Trophoblast cell (in vitro differentiated cells and primary cell): ENCODE measurements at regions not wholly inside any gene's neighbourhood (a gene's known extent, or its start where the extent isn't known, plus 50 kb on each side); places are given as distances from the start of the nearest gene placed in this dataset.
"Not testable (repeated sequence)": the region's sequence is repeated elsewhere in the genome, so short reads cannot be mapped to it uniquely, and the experiment has no call there.

ENCODE experiments used
- DNase-seq, 2 donors: peaks; one replicate each; pipeline ENCODE4 v3.0.0-alpha.2; 2016
- H2AFZ ChIP-seq: 2 replicates; pipeline ENCODE4 v1.6.1; 2013; ENCODE audit warnings: low read length, moderate library complexity, mild to moderate bottlenecking; ENCODE audit not compliant: insufficient read depth, poor library complexity
- H2AK5ac ChIP-seq: 2 replicates; pipeline ENCODE4 v1.6.1; 2013; ENCODE audit warnings: mild to moderate bottlenecking, low read length
- H2BK120ac ChIP-seq: 2 replicates; pipeline ENCODE4 v1.6.1; 2013; ENCODE audit warnings: low read length, mild to moderate bottlenecking, moderate library complexity; ENCODE audit not compliant: insufficient read depth, poor library complexity
- H2BK12ac ChIP-seq: 2 replicates; pipeline ENCODE4 v1.6.1; 2013; ENCODE audit warnings: mild to moderate bottlenecking, low read length, moderate library complexity
- H2BK5ac ChIP-seq: 2 replicates; pipeline ENCODE4 v1.6.1; 2013; ENCODE audit warnings: low read length, low read depth, moderate library complexity, mild to moderate bottlenecking; ENCODE audit not compliant: poor library complexity
- H3K14ac ChIP-seq: 2 replicates; pipeline ENCODE4 v1.6.1; 2013; ENCODE audit warnings: mild to moderate bottlenecking, low read length
- H3K18ac ChIP-seq: 2 replicates; pipeline ENCODE4 v1.6.1; 2013; ENCODE audit warnings: mild to moderate bottlenecking, low read length
- H3K23ac ChIP-seq: 2 replicates; pipeline ENCODE4 v1.6.1; 2013; ENCODE audit warnings: low read length
- H3K27ac ChIP-seq: 2 replicates; pipeline ENCODE4 v1.5.1; 2013; ENCODE audit warnings: low read depth, mild to moderate bottlenecking, inconsistent platforms, low read length, moderate library complexity
- H3K27me3 ChIP-seq: 2 replicates; pipeline ENCODE4 v1.6.1; 2013; ENCODE audit warnings: inconsistent platforms, mild to moderate bottlenecking, low read length, moderate library complexity; ENCODE audit not compliant: insufficient read depth
- H3K36me3 ChIP-seq, 2 experiments: 1 replicate in 1 of 2; 2 replicates in 1 of 2; pipeline ENCODE4 v1.6.1; 2013; ENCODE audit warnings: low read length in 2 of 2, mild to moderate bottlenecking in 2 of 2, moderate library complexity in 1 of 2; ENCODE audit not compliant: insufficient read depth in 2 of 2, control insufficient read depth in 1 of 2
- H3K4ac ChIP-seq: 2 replicates; pipeline ENCODE4 v1.6.1; 2013; ENCODE audit warnings: low read depth, mild to moderate bottlenecking, low read length, moderate library complexity
- H3K4me1 ChIP-seq, 2 experiments: 1 replicate in 1 of 2; 2 replicates in 1 of 2; pipeline ENCODE4 v1.6.1; 2013; ENCODE audit warnings: low read length in 2 of 2, mild to moderate bottlenecking in 2 of 2, moderate library complexity in 1 of 2; ENCODE audit not compliant: insufficient read depth in 2 of 2, control insufficient read depth in 1 of 2
- H3K4me2 ChIP-seq: 2 replicates; pipeline ENCODE4 v1.6.1; 2013; ENCODE audit warnings: inconsistent platforms, mild to moderate bottlenecking, low read length, moderate library complexity
- H3K4me3 ChIP-seq: 2 replicates; pipeline ENCODE4 v1.5.1; 2013; ENCODE audit warnings: mild to moderate bottlenecking, low read depth, low read length, inconsistent platforms
- H3K79me1 ChIP-seq: one replicate; pipeline ENCODE4 v1.6.1; 2013; ENCODE audit warnings: low read length
- H3K79me2 ChIP-seq: 2 replicates; pipeline ENCODE4 v1.6.1; 2013; ENCODE audit warnings: low read length, mild to moderate bottlenecking; ENCODE audit not compliant: control insufficient read depth, insufficient read depth, poor library complexity
- H3K9ac ChIP-seq: 2 replicates; pipeline ENCODE4 v1.6.1; 2013; ENCODE audit warnings: mild to moderate bottlenecking, low read length
- H3K9me3 ChIP-seq: 2 replicates; pipeline ENCODE4 v1.6.1; 2013; ENCODE audit warnings: low read depth, mild to moderate bottlenecking, control low read depth, inconsistent platforms, low read length; ENCODE audit not compliant: insufficient read depth
- H4K12ac ChIP-seq: 2 replicates; pipeline ENCODE4 v1.6.1; 2013; ENCODE audit warnings: low read depth, mild to moderate bottlenecking, low read length, moderate library complexity
- H4K8ac ChIP-seq: 2 replicates; pipeline ENCODE4 v1.6.1; 2013; ENCODE audit warnings: low read depth, mild to moderate bottlenecking, low read length, moderate library complexity
- H4K91ac ChIP-seq: one replicate; pipeline ENCODE4 v1.6.1; 2013; ENCODE audit warnings: low read depth, mild to moderate bottlenecking, low read length, moderate library complexity
- WGBS: extraction: QIAGEN DNeasy Blood & Tissue Kit; methylation state at CpG from one replicate; pipeline ENCODE4 v1.1.7; 2013; ENCODE audit warnings: missing lambda C conversion rate; ENCODE audit not compliant: insufficient read length, insufficient coverage; ENCODE audit errors: extremely low coverage; 5-methylcytosine and 5-hydroxymethylcytosine counted together

DNA sequence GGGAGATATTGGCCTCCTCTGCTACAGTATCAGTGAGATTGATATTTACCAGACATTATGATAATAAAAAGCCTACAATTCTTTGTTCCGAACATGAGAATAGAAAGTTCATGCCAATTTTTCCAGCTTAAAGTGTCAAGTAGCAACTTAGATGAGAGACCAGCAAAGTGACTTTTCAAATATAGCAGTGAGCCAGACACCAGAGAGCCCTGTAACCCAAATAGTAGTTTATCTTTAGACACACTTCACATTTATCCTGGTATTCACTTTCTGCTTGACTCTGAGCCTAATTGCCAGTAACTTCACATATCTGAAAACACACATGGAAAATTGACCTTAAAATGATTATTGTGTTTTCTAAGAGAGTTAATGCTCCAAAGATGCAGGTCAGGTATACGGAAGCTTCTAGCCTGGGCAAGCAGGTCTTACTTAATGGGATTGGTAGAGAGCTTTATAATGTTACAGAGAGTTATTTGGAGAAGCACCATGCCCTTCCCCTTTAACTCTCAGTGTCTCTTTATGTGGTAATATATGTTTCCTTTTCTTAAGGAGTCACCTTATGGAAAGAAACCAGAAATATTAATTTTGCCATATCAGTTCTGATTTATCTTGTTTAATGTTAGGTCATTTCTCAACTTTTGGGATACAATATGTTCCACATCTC lies 852.3 kb upstream of the CHORDC1 start:
- H3K9ac ChIP-seq: no peak overlapping the region
- no peaks in the 10 kb centered on the region for H3K79me1 ChIP-seq
- no peak overlapping the region for H4K12ac ChIP-seq
- no peak overlapping the region for H4K8ac ChIP-seq
- H2BK12ac ChIP-seq: no peak overlapping the region
- H3K23ac ChIP-seq: no peak overlapping the region
- H3K4me3 ChIP-seq: no peak overlapping the region
- no peak overlapping the region for H2BK5ac ChIP-seq
- no peak for DNase-seq
- H2BK120ac ChIP-seq: no peak overlapping the region
- no peaks in the 10 kb centered on the region for H3K36me3 ChIP-seq
- no peak overlapping the region for H4K91ac ChIP-seq
- H3K4ac ChIP-seq: no peak overlapping the region
- no peaks in the 10 kb centered on the region for H3K79me2 ChIP-seq
- WGBS: no CpG with 5 or more reads among the region's 2 CpGs
- H2AFZ ChIP-seq: no peak overlapping the region
- no peak overlapping the region for H3K4me2 ChIP-seq
- no peaks in the 10 kb centered on the region for H3K4me1 ChIP-seq
- no peak overlapping the region for H3K27ac ChIP-seq
- H2AK5ac ChIP-seq: no peak overlapping the region
- H3K14ac ChIP-seq: no peak overlapping the region
- H3K18ac ChIP-seq: no peak overlapping the region
- no peaks in the 10 kb centered on the region for H3K9me3 ChIP-seq
- no peaks in the 10 kb centered on the region for H3K27me3 ChIP-seq

DNA sequence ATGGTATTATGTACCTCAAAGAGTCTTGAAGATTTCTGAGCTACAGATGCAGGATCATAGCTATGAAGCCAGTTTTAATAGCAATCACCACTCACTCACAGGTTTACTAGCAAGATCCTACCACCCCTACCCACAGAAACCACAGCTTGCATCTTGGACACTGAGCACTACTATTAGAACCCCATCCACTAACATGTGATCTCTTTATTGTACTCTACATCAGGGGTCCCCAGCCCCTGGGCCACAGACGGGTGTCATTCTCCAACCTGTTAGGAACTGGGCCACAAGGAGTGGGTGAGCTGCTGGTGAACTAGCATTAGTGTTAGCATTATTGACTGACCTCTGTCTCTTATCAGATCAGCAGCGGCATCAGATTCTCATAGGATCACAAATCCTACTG lies 844.8 kb upstream of the CHORDC1 start:
- no peak for DNase-seq
- Histone ChIP-seq H3K79me2 (no peaks in the 10 kb centered on the region), H4K12ac (no peak overlapping the region), H3K14ac (no peak overlapping the region), H3K4me2 (no peak overlapping the region), H2BK120ac (no peak overlapping the region), H2BK12ac (no peak overlapping the region), H2AK5ac (no peak overlapping the region), H4K91ac (no peak overlapping the region), H3K36me3 (no peaks in the 10 kb centered on the region), H3K4ac (no peak overlapping the region), H4K8ac (no peak overlapping the region), H3K18ac (no peak overlapping the region), H3K9me3 (no peaks in the 10 kb centered on the region), H3K9ac (no peak overlapping the region), H2AFZ (no peak overlapping the region), H3K4me3 (no peak overlapping the region), H3K79me1 (no peaks in the 10 kb centered on the region), H3K4me1 (no peaks in the 10 kb centered on the region), H3K23ac (no peak overlapping the region), H3K27ac (no peak overlapping the region), H3K27me3 (no peaks in the 10 kb centered on the region), H2BK5ac (no peak overlapping the region)
- WGBS: no CpG with 5 or more reads among the region's 2 CpGs

DNA sequence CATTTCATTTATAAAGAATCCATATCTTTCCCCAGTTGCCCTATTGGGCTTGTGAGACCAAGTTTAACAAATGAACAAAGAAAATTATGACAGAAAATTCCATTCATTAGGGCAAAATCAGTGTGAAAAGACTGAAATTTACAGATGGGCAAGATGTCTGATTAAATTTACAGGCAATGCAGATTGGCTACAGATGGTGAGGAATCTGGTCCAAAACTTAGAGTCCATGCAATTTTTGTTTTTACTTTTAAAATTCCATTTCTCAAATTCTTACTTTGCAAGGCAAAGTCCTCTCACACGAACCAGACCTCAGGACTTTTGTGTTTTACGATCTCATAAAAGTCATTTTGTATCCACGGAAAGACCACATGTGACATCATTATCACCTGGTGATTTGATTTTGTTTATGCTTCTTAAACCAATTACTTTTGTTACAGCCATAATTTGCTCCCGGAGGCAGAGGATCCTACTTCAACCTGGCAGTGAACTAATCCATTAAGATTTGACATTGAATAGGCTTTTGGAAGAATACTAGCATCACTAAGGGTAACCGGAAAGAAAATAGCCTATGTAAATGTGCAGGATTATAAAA lies 843.7 kb upstream of the CHORDC1 start:
- H3K36me3 ChIP-seq: no peaks in the 10 kb centered on the region
- no peak overlapping the region for H2AFZ ChIP-seq
- no peaks in the 10 kb centered on the region for H3K79me2 ChIP-seq
- no peaks in the 10 kb centered on the region for H3K4me1 ChIP-seq
- H4K8ac ChIP-seq: no peak overlapping the region
- no peak overlapping the region for H3K14ac ChIP-seq
- no peaks in the 10 kb centered on the region for H3K9me3 ChIP-seq
- H3K4me2 ChIP-seq: no peak overlapping the region
- WGBS: no CpG with 5 or more reads among the region's 5 CpGs
- no peak overlapping the region for H2AK5ac ChIP-seq
- no peak overlapping the region for H2BK120ac ChIP-seq
- H3K18ac ChIP-seq: no peak overlapping the region
- H4K91ac ChIP-seq: no peak overlapping the region
- no peak overlapping the region for H2BK5ac ChIP-seq
- no peak overlapping the region for H3K4me3 ChIP-seq
- no peak overlapping the region for H4K12ac ChIP-seq
- H2BK12ac ChIP-seq: no peak overlapping the region
- H3K9ac ChIP-seq: no peak overlapping the region
- no peak overlapping the region for H3K23ac ChIP-seq
- H3K4ac ChIP-seq: no peak overlapping the region
- no peak overlapping the region for H3K27ac ChIP-seq
- no peaks in the 10 kb centered on the region for H3K27me3 ChIP-seq
- H3K79me1 ChIP-seq: no peaks in the 10 kb centered on the region
- DNase-seq: no peak

DNA sequence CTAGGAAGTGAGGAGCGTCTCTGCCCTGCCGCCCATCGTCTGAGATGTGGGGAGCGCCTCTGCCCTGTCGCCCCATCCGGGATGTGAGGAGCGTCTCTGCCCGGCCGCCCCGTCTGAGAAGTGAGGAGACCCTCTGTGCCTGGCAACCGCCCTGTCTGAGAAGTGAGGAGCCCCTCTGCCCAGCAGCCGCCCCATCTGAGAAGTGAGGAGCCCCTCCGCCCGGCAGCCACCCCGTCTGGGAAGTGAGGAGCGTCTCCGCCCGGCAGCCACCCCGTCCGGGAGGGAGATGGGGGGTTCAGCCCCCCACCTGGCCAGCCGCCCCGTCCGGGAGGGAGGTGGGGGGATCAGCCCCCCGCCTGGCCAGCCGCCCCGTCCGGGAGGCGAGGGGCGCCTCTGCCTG lies 840.5 kb upstream of the CHORDC1 start:
- H3K18ac ChIP-seq, H3K79me1 ChIP-seq: not testable (repeated sequence)
- WGBS: no CpG with 5 or more reads among the region's 29 CpGs

More for the DNA sequence above, 840.5 kb upstream of the CHORDC1 start:
- H3K27ac ChIP-seq, H3K4me3 ChIP-seq, DNase-seq, H3K23ac ChIP-seq, H3K9ac ChIP-seq, H3K79me2 ChIP-seq, H2AK5ac ChIP-seq, H2BK12ac ChIP-seq, H3K27me3 ChIP-seq, H3K4me2 ChIP-seq, H4K91ac ChIP-seq, H2BK5ac ChIP-seq, H4K12ac ChIP-seq, H4K8ac ChIP-seq, H3K4me1 ChIP-seq, H2BK120ac ChIP-seq, H3K14ac ChIP-seq, H3K4ac ChIP-seq, H3K9me3 ChIP-seq, H2AFZ ChIP-seq, H3K36me3 ChIP-seq: not testable (repeated sequence)
